ENCODE measurements at regions not wholly inside any gene's neighbourhood (a gene's known extent, or its start where the extent isn't known, plus 50 kb on each side); places are given as distances from the start of the nearest gene placed in this dataset.

DNA sequence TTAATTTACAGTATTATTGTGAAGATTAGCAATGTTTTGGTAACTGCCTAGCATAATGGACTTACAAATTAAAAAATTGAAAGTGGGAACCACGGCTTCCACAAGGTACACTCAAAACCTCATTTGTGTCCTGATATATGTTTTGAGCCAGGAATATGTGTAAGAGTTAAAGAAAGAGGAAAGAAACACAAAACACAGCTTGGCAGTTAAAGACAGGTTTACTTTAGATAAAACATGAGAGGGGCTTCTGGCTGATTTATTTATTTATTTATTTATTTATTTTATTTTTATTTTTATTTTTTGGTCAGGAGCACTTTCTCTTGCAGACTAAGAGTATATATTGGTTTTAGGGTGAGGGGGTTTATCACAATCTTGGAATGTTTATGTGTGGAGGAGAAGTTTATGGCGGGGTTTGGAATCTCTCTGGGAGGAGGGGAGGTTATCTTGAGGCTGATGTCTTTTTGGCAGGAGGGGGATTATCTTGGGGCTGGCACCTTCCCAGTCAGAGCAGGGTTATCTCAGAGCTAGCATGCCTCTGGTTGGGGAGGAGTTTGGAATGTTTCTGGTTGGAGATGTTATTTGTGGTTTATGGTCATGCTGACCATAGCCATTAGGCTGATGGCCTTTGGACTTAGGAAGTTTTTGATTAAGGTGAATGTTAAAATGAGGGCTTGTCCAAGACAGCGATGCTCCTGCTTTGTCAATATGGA is 436.7 kb downstream of the DAD1 start:
- Histone ChIP-seq H3F3A (ENCODE audit: insufficient read depth) (no peaks in the 10 kb centered on the region), H3K9me3 (ENCODE audit: low read depth) (no peaks in the 10 kb centered on the region), H3K79me2 (ENCODE audit: insufficient read depth) (no peaks in the 10 kb centered on the region), H3K4me1 (ENCODE audit: insufficient read depth) (no peaks in the 10 kb centered on the region), H3K4me2 (ENCODE audit: unreplicated experiment) (no peak overlapping the region), H3K27me3 (replicated peaks; ENCODE audit: insufficient read depth) (no peaks in the 10 kb centered on the region), H4K20me1 (ENCODE audit: insufficient read depth) (no peaks in the 10 kb centered on the region), H3K9me2 (ENCODE audit: insufficient read depth) (no peaks in the 10 kb centered on the region), H3K36me3 (ENCODE audit: low read depth) (no peaks in the 10 kb centered on the region), H2AFZ (no peak overlapping the region), H3K9ac (no peak overlapping the region), H3K4me3 (no peak overlapping the region), H3K27ac (no peak overlapping the region)
- TF ChIP-seq EZH2 (IDR thresholded peaks at IDR 0.05; ENCODE audit: insufficient read depth, poor library complexity, severe bottlenecking), result no peak
- TF ChIP-seq EZH2phosphoT487 (IDR thresholded peaks at IDR 0.05; ENCODE audit: insufficient read depth, low read depth), result no peak
- WGBS, 2 experiments (ENCODE audit: low coverage in 1 of 2, low lambda C conversion rate in 2 of 2, missing lambda C conversion rate in 2 of 2), result 13 to 14% methylated on average over 3 of the region's 3 CpGs
- DNase-seq, result no peak
- in situ Hi-C loops (cut with MboI), result no loop called here

DNA sequence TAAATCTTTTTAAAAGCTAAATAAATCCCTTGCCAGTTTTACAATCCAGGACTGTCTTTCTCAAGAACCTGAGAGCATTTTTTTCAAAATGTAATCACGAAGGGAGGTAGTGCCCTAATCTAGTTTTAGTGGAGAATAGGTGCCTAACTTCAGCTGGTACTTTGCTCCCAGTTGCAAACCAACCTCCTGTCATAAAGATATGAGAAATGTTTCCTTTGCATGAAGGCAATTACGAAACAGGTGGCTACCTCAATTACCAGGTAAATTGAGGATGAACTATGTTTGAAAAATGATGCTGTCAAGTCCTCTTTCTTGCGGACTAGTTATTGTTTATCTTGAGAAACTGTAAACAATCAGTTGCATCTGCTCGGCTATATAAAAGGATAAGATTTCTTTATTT is 437.9 kb downstream of the DAD1 start:
- WGBS, 2 experiments (ENCODE audit: low coverage in 1 of 2, low lambda C conversion rate in 2 of 2, missing lambda C conversion rate in 2 of 2), result 43 to 45% methylated on average over 4 of the region's 4 CpGs
- in situ Hi-C loops (cut with MboI), result no loop called here
- H2AFZ ChIP-seq, result no peak overlapping the region

DNA sequence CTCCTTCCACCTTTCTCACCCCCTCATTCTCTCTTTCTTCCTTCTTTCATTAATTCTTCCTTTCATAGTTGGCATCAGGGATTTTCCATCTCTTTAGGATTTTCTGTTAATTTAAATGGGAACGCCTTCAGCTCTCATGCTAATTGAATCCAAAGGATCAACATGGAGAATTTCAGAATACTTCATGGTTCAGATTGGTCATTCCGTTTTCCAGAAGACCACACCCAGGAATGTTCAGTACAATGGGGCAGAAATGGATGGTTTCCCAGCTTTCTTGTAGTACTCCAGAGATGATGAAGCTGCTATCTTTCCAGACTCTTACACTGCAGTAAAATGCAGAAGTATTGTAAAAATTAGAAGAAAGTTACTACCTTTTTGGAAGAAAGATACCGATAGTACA is 440.0 kb downstream of the DAD1 start:
- Histone ChIP-seq H3K9me2 (ENCODE audit: insufficient read depth) (no peaks in the 10 kb centered on the region), H4K20me1 (ENCODE audit: insufficient read depth) (no peaks in the 10 kb centered on the region), H2AFZ (no peak overlapping the region), H3F3A (ENCODE audit: insufficient read depth) (no peaks in the 10 kb centered on the region), H3K4me2 (ENCODE audit: unreplicated experiment) (no peak overlapping the region), H3K9ac (no peak overlapping the region), H3K9me3 (ENCODE audit: low read depth) (no peaks in the 10 kb centered on the region), H3K36me3 (ENCODE audit: low read depth) (no peaks in the 10 kb centered on the region), H3K4me3 (no peak overlapping the region), H3K4me1 (ENCODE audit: insufficient read depth) (no peaks in the 10 kb centered on the region), H3K27me3 (replicated peaks; ENCODE audit: insufficient read depth) (no peaks in the 10 kb centered on the region), H3K27ac (no peak overlapping the region), H3K79me2 (ENCODE audit: insufficient read depth) (no peaks in the 10 kb centered on the region)
- in situ Hi-C loops (cut with MboI), result no loop called here
- TF ChIP-seq EZH2 (IDR thresholded peaks at IDR 0.05; ENCODE audit: insufficient read depth, poor library complexity, severe bottlenecking) (no peak), EZH2phosphoT487 (IDR thresholded peaks at IDR 0.05; ENCODE audit: insufficient read depth, low read depth) (no peak)
- WGBS, 2 experiments (ENCODE audit: low coverage in 1 of 2, low lambda C conversion rate in 2 of 2, missing lambda C conversion rate in 2 of 2), result 17 to 27% methylated on average over 3 of the region's 3 CpGs
- no peak for DNase-seq

More for the DNA sequence above, 437.9 kb downstream of the DAD1 start:
- Histone ChIP-seq H3K4me1 (ENCODE audit: insufficient read depth) (no peaks in the 10 kb centered on the region), H4K20me1 (ENCODE audit: insufficient read depth) (no peaks in the 10 kb centered on the region), H3K27ac (no peak overlapping the region), H3K36me3 (ENCODE audit: low read depth) (no peaks in the 10 kb centered on the region), H3K9me3 (ENCODE audit: low read depth) (no peaks in the 10 kb centered on the region), H3K9ac (no peak overlapping the region), H3K27me3 (replicated peaks; ENCODE audit: insufficient read depth) (no peaks in the 10 kb centered on the region), H3K9me2 (ENCODE audit: insufficient read depth) (no peaks in the 10 kb centered on the region), H3K4me3 (no peak overlapping the region), H3K4me2 (ENCODE audit: unreplicated experiment) (no peak overlapping the region), H3F3A (ENCODE audit: insufficient read depth) (no peaks in the 10 kb centered on the region), H3K79me2 (ENCODE audit: insufficient read depth) (no peaks in the 10 kb centered on the region)
- TF ChIP-seq EZH2 (IDR thresholded peaks at IDR 0.05; ENCODE audit: insufficient read depth, poor library complexity, severe bottlenecking) (no peak), EZH2phosphoT487 (IDR thresholded peaks at IDR 0.05; ENCODE audit: insufficient read depth, low read depth) (no peak)
- DNase-seq, result no peak

DNA sequence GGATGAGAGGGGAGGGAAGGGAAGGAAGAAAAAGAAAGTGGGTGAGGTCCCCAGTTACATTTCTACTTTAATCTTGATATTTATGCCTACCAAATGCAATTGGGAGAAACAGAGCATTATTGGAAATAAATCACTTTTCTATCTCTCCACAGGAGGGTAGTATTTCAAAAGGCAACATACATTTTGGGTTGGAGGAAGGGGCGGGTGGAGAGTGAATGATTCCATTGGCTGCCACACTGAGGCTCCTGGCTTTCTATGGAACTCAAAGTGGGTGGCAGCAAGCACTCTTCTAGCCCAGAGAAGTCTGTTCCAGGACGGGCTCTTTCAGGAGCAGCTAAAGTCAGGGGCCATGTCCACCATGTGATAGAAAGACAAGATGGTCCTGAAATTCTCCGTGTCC is 441.3 kb downstream of the DAD1 start:
- no peak for DNase-seq
- TF ChIP-seq EZH2phosphoT487 (IDR thresholded peaks at IDR 0.05; ENCODE audit: insufficient read depth, low read depth), result no peak
- no peak for TF ChIP-seq EZH2 (IDR thresholded peaks at IDR 0.05; ENCODE audit: insufficient read depth, poor library complexity, severe bottlenecking)
- H3K36me3 ChIP-seq (ENCODE audit: low read depth), result no peaks in the 10 kb centered on the region
- H2AFZ ChIP-seq, result no peak overlapping the region
- no peaks in the 10 kb centered on the region for H3K27me3 ChIP-seq (replicated peaks; ENCODE audit: insufficient read depth)
- H3K4me1 ChIP-seq (ENCODE audit: insufficient read depth), result no peaks in the 10 kb centered on the region
- no peaks in the 10 kb centered on the region for H4K20me1 ChIP-seq (ENCODE audit: insufficient read depth)
- 23 to 32% methylated on average over 3 of the region's 3 CpGs for WGBS, 2 experiments (ENCODE audit: low coverage in 1 of 2, low lambda C conversion rate in 2 of 2, missing lambda C conversion rate in 2 of 2)
- H3K27ac ChIP-seq, result no peak overlapping the region
- H3F3A ChIP-seq (ENCODE audit: insufficient read depth), result no peaks in the 10 kb centered on the region
- no peaks in the 10 kb centered on the region for H3K79me2 ChIP-seq (ENCODE audit: insufficient read depth)
- H3K4me3 ChIP-seq, result no peak overlapping the region
- H3K4me2 ChIP-seq (ENCODE audit: unreplicated experiment), result no peak overlapping the region
- no peaks in the 10 kb centered on the region for H3K9me2 ChIP-seq (ENCODE audit: insufficient read depth)
- H3K9ac ChIP-seq, result no peak overlapping the region
- no peaks in the 10 kb centered on the region for H3K9me3 ChIP-seq (ENCODE audit: low read depth)
- in situ Hi-C loops (cut with MboI), result no loop called here

All from GM23248 (cell line).